Vagina (tissue), 2 donors: ENCODE measurements at regions not wholly inside any gene's neighbourhood (a gene's known extent, or its start where the extent isn't known, plus 50 kb on each side); places are given as distances from the start of the nearest gene placed in this dataset.

Experiments
- DNase-seq, 2 donors: peaks; one replicate each; pipeline ENCODE4 v3.0.0-alpha.2; 2017; ENCODE audit errors: extremely low spot score in 2 of 2
- H3K27ac ChIP-seq: fragments of 200-600 bp; sonication (generic); one replicate; pipeline ENCODE4 v1.5.1; 2019
- H3K27me3 ChIP-seq: fragments of 200-600 bp; sonication (generic); one replicate; pipeline ENCODE4 v1.5.1; 2019
- H3K36me3 ChIP-seq, 2 donors: fragments of 200-600 bp; sonication (generic); one replicate each; pipeline ENCODE4 v1.5.1; 2017 to 2019
- H3K4me1 ChIP-seq: fragments of 200-600 bp; sonication (generic); one replicate; pipeline ENCODE4 v1.5.1; 2019
- H3K4me3 ChIP-seq, 2 donors: fragments of 200-600 bp; sonication (generic); 1 replicate in 1 of 2; 2 replicates in 1 of 2; pipeline ENCODE4 v1.5.1; 2016 to 2019
- H3K9me3 ChIP-seq: fragments of 200-600 bp; sonication (generic); one replicate; pipeline ENCODE4 v1.5.1; 2019
- POLR2A ChIP-seq, 2 donors: fragments of 450-650 bp; IDR thresholded peaks; one replicate each; pipeline ENCODE4 v1.6.1; 2017; ENCODE audit warnings: antibody characterized with exemption in 2 of 2, mild to moderate bottlenecking in 2 of 2, moderate library complexity in 2 of 2
- POLR2AphosphoS5 ChIP-seq, 2 donors: sonication (generic); formaldehyde crosslinking; IDR thresholded peaks; one replicate each; pipeline ENCODE4 v1.9.0; 2017; ENCODE audit warnings: antibody characterized with exemption in 2 of 2, mild to moderate bottlenecking in 2 of 2, low read depth in 1 of 2; ENCODE audit not compliant: insufficient read depth in 1 of 2
- intact Hi-C: fragments of 100-400 bp; cut with DNase I; formaldehyde crosslinking; loops from one replicate; pipeline ENCODE4 v1.15.1; 2023
- TF ChIP-seq, protein P1 (sequence below), 3 experiments: fragments of 450-650 bp in 2 of 3; fragments of 200-600 bp in 1 of 3; sonication (generic) in 1 of 3; IDR thresholded peaks; one replicate each; pipeline ENCODE4 v1.5.1; 2017 to 2019; ENCODE audit warnings: antibody characterized with exemption in 3 of 3, mild to moderate bottlenecking in 2 of 3, moderate library complexity in 2 of 3

DNA sequence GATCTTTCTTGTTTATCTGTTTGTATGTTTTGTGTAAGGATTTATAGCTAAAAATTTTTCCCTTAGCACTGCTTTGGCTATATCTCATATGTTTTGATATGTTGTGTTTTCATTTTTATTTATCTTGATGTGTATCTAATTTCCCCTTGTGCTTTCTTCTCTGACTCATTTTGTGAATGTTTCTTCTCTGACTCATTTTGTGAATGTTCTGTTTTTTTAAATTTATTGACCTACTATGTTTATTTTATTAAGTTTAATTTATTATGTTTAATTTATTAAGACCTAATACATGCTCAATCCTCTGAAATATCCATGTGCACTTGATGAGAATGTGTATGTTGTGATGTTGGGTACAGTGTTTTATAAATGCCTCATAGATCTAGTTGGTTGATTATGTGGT, 793.5 kb upstream of the CADM2 start:
- H3K4me3 ChIP-seq: no peak overlapping the region
- intact Hi-C loops: no loop called here
- no peak for TF ChIP-seq POLR2A (IDR thresholded peaks at IDR 0.05)
- TF ChIP-seq, protein P1, sequence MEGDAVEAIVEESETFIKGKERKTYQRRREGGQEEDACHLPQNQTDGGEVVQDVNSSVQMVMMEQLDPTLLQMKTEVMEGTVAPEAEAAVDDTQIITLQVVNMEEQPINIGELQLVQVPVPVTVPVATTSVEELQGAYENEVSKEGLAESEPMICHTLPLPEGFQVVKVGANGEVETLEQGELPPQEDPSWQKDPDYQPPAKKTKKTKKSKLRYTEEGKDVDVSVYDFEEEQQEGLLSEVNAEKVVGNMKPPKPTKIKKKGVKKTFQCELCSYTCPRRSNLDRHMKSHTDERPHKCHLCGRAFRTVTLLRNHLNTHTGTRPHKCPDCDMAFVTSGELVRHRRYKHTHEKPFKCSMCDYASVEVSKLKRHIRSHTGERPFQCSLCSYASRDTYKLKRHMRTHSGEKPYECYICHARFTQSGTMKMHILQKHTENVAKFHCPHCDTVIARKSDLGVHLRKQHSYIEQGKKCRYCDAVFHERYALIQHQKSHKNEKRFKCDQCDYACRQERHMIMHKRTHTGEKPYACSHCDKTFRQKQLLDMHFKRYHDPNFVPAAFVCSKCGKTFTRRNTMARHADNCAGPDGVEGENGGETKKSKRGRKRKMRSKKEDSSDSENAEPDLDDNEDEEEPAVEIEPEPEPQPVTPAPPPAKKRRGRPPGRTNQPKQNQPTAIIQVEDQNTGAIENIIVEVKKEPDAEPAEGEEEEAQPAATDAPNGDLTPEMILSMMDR (IDR thresholded peaks at IDR 0.05): no peak
- TF ChIP-seq POLR2AphosphoS5 (IDR thresholded peaks at IDR 0.05; ENCODE audit: insufficient read depth in 1 of 2, low read depth in 1 of 2): no peak
- DNase-seq: no peak
- H3K36me3 ChIP-seq: no peaks in the 10 kb centered on the region
- no peaks in the 10 kb centered on the region for H3K4me1 ChIP-seq
- no peak overlapping the region for H3K27ac ChIP-seq
- no peaks in the 10 kb centered on the region for H3K9me3 ChIP-seq
- no peaks in the 10 kb centered on the region for H3K27me3 ChIP-seq

DNA sequence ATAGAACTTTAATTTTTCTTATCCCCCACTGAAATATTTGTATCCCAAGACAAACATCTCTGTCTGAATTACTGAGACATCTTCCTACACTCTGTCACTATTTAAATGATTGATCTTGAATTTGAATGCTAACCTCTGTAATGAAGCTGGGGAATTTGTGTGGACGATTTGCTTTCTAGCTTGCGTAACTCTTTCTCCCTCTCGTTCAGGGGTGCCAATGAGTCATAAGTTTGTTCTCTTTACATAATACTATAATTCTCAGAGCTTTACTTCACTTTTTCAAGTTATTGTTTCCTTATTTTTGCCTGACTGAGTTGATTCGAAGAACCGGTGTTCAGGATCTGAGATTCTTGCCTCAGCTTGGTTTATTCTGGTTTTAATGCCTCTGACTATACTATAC, 783.3 kb upstream of the CADM2 start:
- TF ChIP-seq, protein P1 (IDR thresholded peaks at IDR 0.05): no peak
- TF ChIP-seq POLR2A (IDR thresholded peaks at IDR 0.05): no peak
- no peak for TF ChIP-seq POLR2AphosphoS5 (IDR thresholded peaks at IDR 0.05; ENCODE audit: insufficient read depth in 1 of 2, low read depth in 1 of 2)
- no peak overlapping the region for H3K4me3 ChIP-seq
- no peaks in the 10 kb centered on the region for H3K4me1 ChIP-seq
- H3K27ac ChIP-seq: no peak overlapping the region
- no peaks in the 10 kb centered on the region for H3K36me3 ChIP-seq
- H3K27me3 ChIP-seq: no peaks in the 10 kb centered on the region
- H3K9me3 ChIP-seq: peaks cover 5% of the 10 kb centered on the region
- no peak for DNase-seq
- intact Hi-C loops: no loop called here

DNA sequence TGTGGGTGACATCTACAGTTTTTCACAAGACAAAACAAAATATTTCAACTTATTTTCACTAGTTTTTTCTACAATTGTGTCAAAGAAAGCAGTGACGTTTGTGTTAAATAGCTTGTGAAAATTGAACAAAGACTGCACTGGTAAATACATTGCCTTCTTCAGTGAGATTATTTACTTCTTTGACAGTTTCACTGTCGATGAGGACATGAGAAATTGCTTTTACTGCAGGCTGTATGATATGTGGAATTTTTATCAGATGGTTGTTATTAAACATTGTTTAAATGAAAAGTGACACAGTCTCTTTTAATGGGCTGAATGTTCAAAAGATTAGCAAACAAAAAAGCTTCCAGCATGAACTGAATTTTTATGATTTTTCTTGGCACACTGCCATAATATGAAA, 773.9 kb upstream of the CADM2 start:
- Histone ChIP-seq H3K36me3 (no peaks in the 10 kb centered on the region), H3K27ac (no peak overlapping the region), H3K27me3 (no peaks in the 10 kb centered on the region), H3K9me3 (no peaks in the 10 kb centered on the region), H3K4me3 (no peak overlapping the region), H3K4me1 (no peaks in the 10 kb centered on the region)
- no peak for DNase-seq
- TF ChIP-seq POLR2A (IDR thresholded peaks at IDR 0.05) (no peak), POLR2AphosphoS5 (IDR thresholded peaks at IDR 0.05; ENCODE audit: insufficient read depth in 1 of 2, low read depth in 1 of 2) (no peak)
- TF ChIP-seq, protein P1 (IDR thresholded peaks at IDR 0.05): no peak
- intact Hi-C loops: no loop called here

DNA sequence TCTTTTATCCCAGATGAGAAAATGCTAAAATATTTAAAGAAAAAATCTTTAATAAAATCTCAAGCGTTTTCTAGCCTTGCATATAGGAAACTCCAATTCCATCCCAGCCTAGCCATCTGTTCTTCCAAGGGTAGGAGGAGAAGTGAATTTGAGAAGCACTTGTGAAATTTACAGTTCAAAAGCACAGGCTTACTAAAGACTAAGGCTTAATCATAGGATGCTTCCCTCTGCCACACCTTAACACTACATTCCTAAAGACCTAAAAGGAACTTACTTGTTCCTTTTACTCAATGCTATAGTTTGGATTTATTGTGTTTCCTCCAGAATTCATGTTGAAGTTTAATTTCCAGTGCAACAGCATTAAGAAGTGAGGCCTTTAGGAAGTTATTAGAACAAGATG, 764.8 kb upstream of the CADM2 start:
- Histone ChIP-seq H3K27me3 (no peaks in the 10 kb centered on the region), H3K4me1 (no peaks in the 10 kb centered on the region), H3K36me3 (no peaks in the 10 kb centered on the region), H3K27ac (no peak overlapping the region), H3K4me3 (no peak overlapping the region), H3K9me3 (no peaks in the 10 kb centered on the region)
- intact Hi-C loops: no loop called here
- TF ChIP-seq POLR2AphosphoS5 (IDR thresholded peaks at IDR 0.05; ENCODE audit: insufficient read depth in 1 of 2, low read depth in 1 of 2) (no peak), POLR2A (IDR thresholded peaks at IDR 0.05) (no peak)
- TF ChIP-seq, protein P1 (IDR thresholded peaks at IDR 0.05): no peak
- DNase-seq: no peak

DNA sequence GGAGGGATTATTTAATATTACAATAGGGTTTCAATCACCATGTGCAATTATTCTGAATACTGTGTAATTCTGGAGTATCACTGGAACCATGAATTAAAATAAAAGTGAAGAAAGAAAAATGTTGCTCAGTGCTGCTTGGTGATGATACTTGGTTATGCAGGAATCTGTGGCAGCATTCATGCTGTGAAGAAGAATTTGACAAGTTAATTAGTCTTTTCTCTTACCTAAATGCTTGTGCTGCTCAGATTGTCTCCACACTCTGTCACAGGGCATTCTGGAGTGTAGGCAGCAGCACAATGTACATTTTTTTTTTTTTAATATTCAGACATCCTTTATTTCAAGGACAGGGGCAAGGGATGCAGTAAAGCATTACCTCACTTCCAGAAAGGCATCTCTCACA, 749.3 kb upstream of the CADM2 start:
- intact Hi-C loops: no loop called here
- Histone ChIP-seq H3K4me3 (no peak overlapping the region), H3K27ac (no peak overlapping the region), H3K9me3 (no peaks in the 10 kb centered on the region), H3K36me3 (no peaks in the 10 kb centered on the region), H3K4me1 (no peaks in the 10 kb centered on the region), H3K27me3 (no peaks in the 10 kb centered on the region)
- TF ChIP-seq POLR2A (IDR thresholded peaks at IDR 0.05): no peak
- TF ChIP-seq, protein P1 (IDR thresholded peaks at IDR 0.05): no peak
- no peak for TF ChIP-seq POLR2AphosphoS5 (IDR thresholded peaks at IDR 0.05; ENCODE audit: insufficient read depth in 1 of 2, low read depth in 1 of 2)
- DNase-seq: no peak
